T-cell (primary cell): ENCODE measurements at regions not wholly inside any gene's neighbourhood (a gene's known extent, or its start where the extent isn't known, plus 50 kb on each side); places are given as distances from the start of the nearest gene placed in this dataset.

Experiments
- ATAC-seq, 4 experiments: fragments of 200-7000 bp in 3 of 4; fragments of 150-1000 bp in 1 of 4; cut with Tn5 transposase; replicated peaks in 1 of 4; 1 replicate in 3 of 4; 2 replicates in 1 of 4; pipeline ENCODE4 v1.10.0; 2021; ENCODE audit warnings: moderate library complexity in 3 of 4, mild to moderate bottlenecking in 2 of 4, moderate number of reproducible peaks in 1 of 4
- CTCF ChIA-PET, 2 donors: fragments of 300-600 bp; sonication (Branson Sonifier 250); formaldehyde crosslinking; loops; one replicate each; lab custom pipeline; 2022; ENCODE audit warnings: antibody characterized with exemption in 2 of 2; lab: Charles Lee
- POLR2A ChIA-PET, 2 donors: fragments of 300-600 bp; sonication (Branson Sonifier 250); formaldehyde crosslinking; loops; one replicate each; lab custom pipeline; 2022; ENCODE audit warnings: antibody characterized with exemption in 2 of 2; lab: Charles Lee
- DNase-seq, 35 experiments: peaks; one replicate each; pipeline versions ENCODE4 v3.0.0 to v3.0.0-alpha.2; 2013 to 2023
- H3K27ac ChIP-seq: one replicate; pipeline ENCODE4 v1.5.1; 2013; ENCODE audit warnings: low read length
- H3K27me3 ChIP-seq, 2 experiments: replicated peaks in 1 of 2; 1 replicate in 1 of 2; 2 replicates in 1 of 2; pipeline versions ENCODE4 v1.6.1 to v1.7.0; 2013; ENCODE audit warnings: low read length in 1 of 2, mixed read lengths in 1 of 2; ENCODE audit not compliant: control insufficient read depth in 2 of 2, insufficient read depth in 2 of 2; ENCODE audit errors: extremely low read depth in 1 of 2
- H3K36me3 ChIP-seq, 2 donors: 1 replicate in 1 of 2; 2 replicates in 1 of 2; pipeline versions ENCODE4 v1.6.1 to v1.7.0; 2013; ENCODE audit warnings: low read length in 1 of 2; ENCODE audit not compliant: control insufficient read depth in 2 of 2, insufficient read depth in 1 of 2; ENCODE audit errors: extremely low read depth in 1 of 2
- H3K4me1 ChIP-seq, 2 experiments: 1 replicate in 1 of 2; 2 replicates in 1 of 2; pipeline versions ENCODE4 v1.6.1 to v1.7.0; 2013; ENCODE audit warnings: low read length in 2 of 2, mixed read lengths in 1 of 2; ENCODE audit not compliant: insufficient read depth in 2 of 2, control insufficient read depth in 1 of 2; ENCODE audit errors: extremely low read depth in 1 of 2
- H3K4me3 ChIP-seq, 2 donors: 1 replicate in 1 of 2; 2 replicates in 1 of 2; pipeline versions ENCODE4 v1.5.1 to v1.7.0; 2013; ENCODE audit warnings: mild to moderate bottlenecking in 2 of 2, low read length in 1 of 2, moderate library complexity in 1 of 2; ENCODE audit not compliant: control insufficient read depth in 1 of 2; ENCODE audit errors: extremely low read depth in 1 of 2
- H3K9me3 ChIP-seq: 2 replicates; pipeline ENCODE4 v1.7.0; 2013
- H3K27ac Mint-ChIP-seq, 2 donors: one replicate each; pipeline ENCODE4 v1.8.0; 2020 to 2021; ENCODE audit warnings: mild to moderate bottlenecking in 2 of 2, mixed read lengths in 2 of 2
- H3K27me3 Mint-ChIP-seq, 2 donors: one replicate each; pipeline ENCODE4 v1.8.0; 2021 to 2022; ENCODE audit warnings: mixed read lengths in 2 of 2
- H3K36me3 Mint-ChIP-seq: one replicate; pipeline ENCODE4 v1.8.0; 2021; ENCODE audit warnings: mixed read lengths
- H3K4me1 Mint-ChIP-seq, 3 donors: one replicate each; pipeline ENCODE4 v1.8.0; 2020 to 2022; ENCODE audit warnings: mixed read lengths in 3 of 3, mild to moderate bottlenecking in 1 of 3
- H3K4me3 Mint-ChIP-seq, 3 donors: one replicate each; pipeline ENCODE4 v1.8.0; 2020 to 2022; ENCODE audit warnings: mild to moderate bottlenecking in 3 of 3, mixed read lengths in 3 of 3, moderate library complexity in 3 of 3
- H3K9me3 Mint-ChIP-seq, 3 donors: one replicate each; pipeline ENCODE4 v1.8.0; 2020 to 2022; ENCODE audit warnings: mixed read lengths in 3 of 3
- WGBS: methylation state at CpG from one replicate; pipeline ENCODE4 v1.1.5; 2013; ENCODE audit warnings: missing lambda C conversion rate; ENCODE audit not compliant: insufficient coverage; 5-methylcytosine and 5-hydroxymethylcytosine counted together

DNA sequence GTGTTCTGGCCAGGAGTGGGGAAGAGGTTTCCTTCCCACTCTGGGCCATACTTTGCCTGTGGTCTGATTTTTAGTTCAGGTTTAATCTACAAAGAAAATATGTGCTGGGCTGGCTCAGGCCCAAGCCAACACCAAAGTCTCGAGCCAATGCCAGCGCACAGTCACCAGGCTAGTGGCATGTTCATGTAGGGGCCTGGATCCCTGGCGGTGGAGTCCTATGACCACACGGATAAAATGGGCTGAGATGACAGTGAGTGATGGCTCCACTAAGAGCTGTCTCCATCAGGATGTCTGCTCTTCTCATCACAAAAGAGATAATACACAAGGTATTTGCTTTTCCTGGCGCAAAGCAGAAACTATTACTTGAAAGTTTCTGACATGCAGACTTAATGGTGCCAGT, 92.9 kb upstream of the PTPN3 start:
- Mint-ChIP-seq H3K27ac (no peak overlapping the region), H3K4me3 (no peak overlapping the region), H3K9me3 (peaks cover 0 to 7% (median 2%) of the 10 kb centered on the region in 3 donors), H3K36me3 (no peaks in the 10 kb centered on the region), H3K4me1 (no peaks in the 10 kb centered on the region), H3K27me3 (peaks cover 6 to 25% of the 10 kb centered on the region in 2 donors)
- no peak for DNase-seq
- no peaks in the 10 kb centered on the region for H3K9me3 ChIP-seq
- no peaks in the 10 kb centered on the region for H3K4me1 ChIP-seq
- H3K27me3 ChIP-seq: peaks cover 3% of the 10 kb centered on the region in 2 experiments
- H3K4me3 ChIP-seq: no peak overlapping the region
- H3K36me3 ChIP-seq: no peaks in the 10 kb centered on the region
- ATAC-seq: no peak
- WGBS: 47% methylated on average over 3 of the region's 5 CpGs
- H3K27ac ChIP-seq: no peak overlapping the region
- POLR2A ChIA-PET: no interaction called here
- CTCF ChIA-PET: no interaction called here

DNA sequence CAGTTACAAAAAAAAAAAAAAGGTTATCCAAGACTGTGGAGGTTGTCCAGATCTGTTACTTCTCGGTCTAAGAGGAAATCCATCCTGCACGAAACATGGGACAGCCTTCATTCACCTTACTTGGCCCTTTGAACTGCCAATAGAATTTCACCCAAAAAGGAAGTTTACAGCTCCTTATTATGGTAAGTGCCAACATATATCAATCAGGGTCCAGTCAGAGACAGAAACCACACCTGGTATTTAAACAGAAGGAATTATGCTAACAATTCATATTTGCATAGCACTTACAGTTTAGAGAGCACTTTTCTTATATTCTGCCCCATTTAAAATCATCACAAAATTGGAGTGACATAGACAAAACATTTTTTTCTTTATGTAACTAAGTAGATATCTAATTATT, 93.6 kb upstream of the PTPN3 start:
- 70% methylated on average over 2 of the region's 2 CpGs for WGBS
- Mint-ChIP-seq H3K4me1 (no peaks in the 10 kb centered on the region), H3K27ac (no peak overlapping the region)

DNA sequence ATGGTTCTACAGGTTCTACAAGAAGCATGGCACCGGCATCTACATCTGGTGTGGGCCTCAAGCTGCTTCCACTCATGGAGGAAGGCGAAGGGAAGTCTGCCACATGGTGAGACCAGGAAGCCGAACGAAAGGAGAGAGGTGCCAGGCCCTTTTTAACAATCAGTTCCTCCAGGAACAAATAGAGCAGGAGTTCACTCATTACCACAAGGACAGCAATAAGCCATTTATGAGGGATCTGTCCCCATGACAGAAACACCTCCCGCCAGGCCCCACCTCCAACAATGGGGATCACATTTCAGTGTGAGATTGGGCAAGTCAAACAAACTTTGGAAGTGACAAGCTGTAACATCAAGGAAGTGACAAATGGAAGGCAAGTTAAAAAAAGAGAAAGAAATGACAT, 95.5 kb upstream of the PTPN3 start:
- POLR2A ChIA-PET: no interaction called here
- no peaks in the 10 kb centered on the region for H3K4me1 Mint-ChIP-seq
- ATAC-seq: no peak
- Histone ChIP-seq H3K4me3 (no peak overlapping the region), H3K27ac (no peak overlapping the region), H3K4me1 (no peaks in the 10 kb centered on the region), H3K36me3 (no peaks in the 10 kb centered on the region), H3K9me3 (no peaks in the 10 kb centered on the region), H3K27me3 (peaks cover 2 to 3% of the 10 kb centered on the region in 2 experiments)
- WGBS: 83% methylated on average over 2 of the region's 5 CpGs
- H3K9me3 Mint-ChIP-seq: peaks cover 0 to 7% (median 2%) of the 10 kb centered on the region in 3 donors
- DNase-seq: no peak
- no peaks in the 10 kb centered on the region for H3K36me3 Mint-ChIP-seq
- CTCF ChIA-PET: no interaction called here
- H3K27me3 Mint-ChIP-seq: peaks cover 7 to 25% of the 10 kb centered on the region in 2 donors
- no peak overlapping the region for H3K27ac Mint-ChIP-seq
- no peak overlapping the region for H3K4me3 Mint-ChIP-seq

More for the DNA sequence above, 93.6 kb upstream of the PTPN3 start:
- no peak overlapping the region for H3K27ac ChIP-seq
- Mint-ChIP-seq H3K4me3 (no peak overlapping the region), H3K27me3 (peaks cover 7 to 25% of the 10 kb centered on the region in 2 donors), H3K36me3 (no peaks in the 10 kb centered on the region), H3K9me3 (peaks cover 0 to 7% (median 2%) of the 10 kb centered on the region in 3 donors)
- no peak for ATAC-seq
- H3K27me3 ChIP-seq: peaks cover 2 to 3% of the 10 kb centered on the region in 2 experiments
- no peak for DNase-seq
- POLR2A ChIA-PET: no interaction called here
- CTCF ChIA-PET: no interaction called here
- no peaks in the 10 kb centered on the region for H3K9me3 ChIP-seq
- H3K36me3 ChIP-seq: no peaks in the 10 kb centered on the region
- H3K4me1 ChIP-seq: no peaks in the 10 kb centered on the region
- no peak overlapping the region for H3K4me3 ChIP-seq

DNA sequence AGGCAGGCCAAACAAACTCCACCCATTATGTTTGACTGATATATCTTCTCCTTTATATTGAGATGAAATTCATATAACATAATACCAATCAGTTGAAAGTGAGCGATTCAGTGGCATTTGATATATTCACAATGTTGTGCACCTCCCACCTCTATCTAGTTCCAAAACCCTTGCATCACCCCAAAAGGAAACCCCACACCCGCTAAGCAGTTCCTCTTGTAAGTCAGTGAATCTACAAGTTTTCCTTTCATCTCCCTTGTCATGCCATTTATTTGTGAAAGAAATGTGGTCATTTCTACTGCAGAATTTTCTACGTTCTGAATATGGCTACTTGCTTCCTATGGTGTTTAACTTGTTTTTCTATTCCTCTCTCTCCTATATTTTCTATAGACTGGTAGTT, 99.4 kb upstream of the PTPN3 start:
- H3K9me3 ChIP-seq: no peaks in the 10 kb centered on the region
- CTCF ChIA-PET: no interaction called here
- WGBS: no CpG with 5 or more reads among the region's 3 CpGs
- POLR2A ChIA-PET: no interaction called here
- no peaks in the 10 kb centered on the region for H3K4me1 ChIP-seq
- Mint-ChIP-seq H3K36me3 (no peaks in the 10 kb centered on the region), H3K4me3 (no peak overlapping the region), H3K9me3 (no peaks in the 10 kb centered on the region), H3K27me3 (peaks cover 7 to 16% of the 10 kb centered on the region in 2 donors), H3K27ac (no peak overlapping the region), H3K4me1 (no peaks in the 10 kb centered on the region)
- H3K36me3 ChIP-seq: no peaks in the 10 kb centered on the region
- no peak overlapping the region for H3K4me3 ChIP-seq
- H3K27me3 ChIP-seq: peaks cover 0 to 3% of the 10 kb centered on the region in 2 experiments
- H3K27ac ChIP-seq: no peak overlapping the region
- ATAC-seq: no peak
- DNase-seq: no peak

DNA sequence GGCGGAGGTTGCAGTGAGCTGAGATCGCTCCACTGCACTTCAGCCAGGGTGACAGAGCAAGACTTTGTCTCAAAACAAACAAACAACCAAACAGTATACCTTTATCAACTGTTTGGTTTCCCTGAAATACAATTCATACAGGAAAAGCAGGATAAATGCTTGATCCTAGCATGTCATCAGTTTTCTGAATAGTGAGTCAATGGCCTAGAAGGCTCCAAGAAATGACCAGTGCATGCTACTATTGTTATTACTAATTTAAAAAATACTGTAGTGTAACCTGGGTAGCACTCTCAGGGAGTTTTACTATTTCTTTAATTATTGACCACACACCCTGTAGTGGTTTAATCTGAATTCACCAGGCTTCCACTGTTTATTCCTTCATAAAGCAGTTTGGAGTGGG, 101.0 kb upstream of the PTPN3 start:
- H3K27ac ChIP-seq: no peak overlapping the region
- H3K27me3 Mint-ChIP-seq: peaks cover 1 to 11% of the 10 kb centered on the region in 2 donors
- H3K36me3 ChIP-seq: no peaks in the 10 kb centered on the region
- H3K9me3 ChIP-seq: no peaks in the 10 kb centered on the region
- no peak overlapping the region for H3K27ac Mint-ChIP-seq
- no peak for DNase-seq
- H3K9me3 Mint-ChIP-seq: no peaks in the 10 kb centered on the region
- H3K36me3 Mint-ChIP-seq: no peaks in the 10 kb centered on the region
- CTCF ChIA-PET: no interaction called here
- H3K27me3 ChIP-seq: peaks cover 2 to 3% of the 10 kb centered on the region in 2 experiments
- H3K4me1 ChIP-seq: no peaks in the 10 kb centered on the region
- H3K4me3 ChIP-seq: no peak overlapping the region
- H3K4me3 Mint-ChIP-seq: no peak overlapping the region
- POLR2A ChIA-PET: no interaction called here
- H3K4me1 Mint-ChIP-seq: no peaks in the 10 kb centered on the region
- WGBS: 100% methylated on average over 2 of the region's 2 CpGs
- no peak for ATAC-seq

DNA sequence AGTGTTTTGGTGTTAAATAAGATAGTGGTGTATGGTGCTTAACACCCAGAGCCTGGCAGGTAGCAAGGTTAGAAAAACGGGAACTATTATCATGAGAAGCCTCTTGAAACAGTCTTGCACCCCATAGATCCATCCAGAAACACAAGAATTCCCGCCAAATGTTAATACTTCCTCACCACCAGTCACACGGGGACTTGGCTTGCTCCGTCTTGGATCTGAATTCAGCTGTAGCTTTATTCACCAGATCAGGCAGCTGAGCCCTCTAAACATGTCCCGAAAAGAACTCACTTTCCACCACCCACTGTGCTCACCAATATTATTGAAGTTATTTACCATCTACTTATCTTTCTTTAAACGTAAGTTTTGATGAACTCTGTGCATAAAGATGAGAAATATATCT, 101.6 kb upstream of the PTPN3 start:
- ATAC-seq (no peak), DNase-seq (no peak)
- Histone ChIP-seq H3K27me3 (peaks cover 2 to 3% of the 10 kb centered on the region in 2 experiments), H3K4me1 (no peaks in the 10 kb centered on the region), H3K36me3 (no peaks in the 10 kb centered on the region), H3K27ac (no peak overlapping the region), H3K4me3 (no peak overlapping the region), H3K9me3 (no peaks in the 10 kb centered on the region)
- Mint-ChIP-seq H3K36me3 (no peaks in the 10 kb centered on the region), H3K4me1 (no peaks in the 10 kb centered on the region), H3K27me3 (peaks cover 1 to 11% of the 10 kb centered on the region in 2 donors), H3K4me3 (no peak overlapping the region), H3K27ac (no peak overlapping the region), H3K9me3 (peaks cover 0 to 1% (median 0%) of the 10 kb centered on the region in 3 donors)
- CTCF ChIA-PET: no interaction called here
- POLR2A ChIA-PET: no interaction called here
- 70% methylated on average over 2 of the region's 6 CpGs for WGBS

DNA sequence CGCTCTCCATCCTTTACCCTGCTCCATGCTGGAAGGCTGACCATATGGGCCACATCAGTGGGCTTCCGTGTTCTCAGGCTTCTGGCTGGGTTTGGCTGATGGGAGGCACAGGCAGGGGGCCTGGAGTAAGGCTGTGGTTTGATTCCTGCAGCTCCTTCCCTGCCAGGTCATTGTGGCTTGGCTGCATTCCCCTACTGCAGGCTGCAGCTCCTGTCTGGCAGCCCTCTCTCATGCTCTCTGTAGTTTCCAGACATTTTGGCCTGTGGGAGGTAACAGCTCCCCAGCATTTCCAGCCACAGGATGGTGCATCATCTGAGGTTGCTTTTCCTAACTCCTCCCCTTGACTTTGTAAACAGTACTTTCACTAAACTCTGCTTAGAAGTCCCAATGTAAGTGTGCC, 102.0 kb upstream of the PTPN3 start:
- Mint-ChIP-seq H3K4me3 (no peak overlapping the region), H3K4me1 (no peaks in the 10 kb centered on the region), H3K27me3 (peaks cover 1 to 10% of the 10 kb centered on the region in 2 donors), H3K36me3 (no peaks in the 10 kb centered on the region), H3K9me3 (peaks cover 0 to 2% (median 0%) of the 10 kb centered on the region in 3 donors), H3K27ac (no peak overlapping the region)
- POLR2A ChIA-PET: no interaction called here
- Histone ChIP-seq H3K4me3 (no peak overlapping the region), H3K9me3 (no peaks in the 10 kb centered on the region), H3K27me3 (peaks cover 2 to 3% of the 10 kb centered on the region in 2 experiments), H3K27ac (no peak overlapping the region), H3K4me1 (no peaks in the 10 kb centered on the region), H3K36me3 (no peaks in the 10 kb centered on the region)
- CTCF ChIA-PET: no interaction called here
- WGBS: no CpG with 5 or more reads among the region's 2 CpGs
- DNase-seq: no peak
- ATAC-seq: no peak
